ENCODE measurements at regions not wholly inside any gene's neighbourhood (a gene's known extent, or its start where the extent isn't known, plus 50 kb on each side); places are given as distances from the start of the nearest gene placed in this dataset.

DNA sequence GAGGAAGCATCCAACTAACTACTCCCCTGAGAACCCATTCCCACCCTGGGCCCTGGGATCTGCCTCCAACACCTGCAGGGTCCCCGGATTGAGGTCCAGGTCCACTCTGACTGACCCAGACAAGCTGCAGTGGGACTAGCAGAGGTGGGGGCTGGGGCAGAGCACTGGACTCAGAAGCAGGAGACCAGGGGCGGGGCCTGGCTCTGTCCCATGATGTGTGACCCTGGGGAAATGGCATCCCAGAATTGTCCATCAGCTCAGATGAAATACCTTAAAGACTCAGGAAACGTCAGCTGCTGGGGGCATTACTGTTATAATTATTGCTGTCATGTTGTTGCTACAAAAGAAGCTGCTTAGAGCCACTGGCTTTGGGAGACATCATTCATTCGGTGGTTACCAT is 202.4 kb downstream of the C9orf50 start:
- TF ChIP-seq, protein P1, sequence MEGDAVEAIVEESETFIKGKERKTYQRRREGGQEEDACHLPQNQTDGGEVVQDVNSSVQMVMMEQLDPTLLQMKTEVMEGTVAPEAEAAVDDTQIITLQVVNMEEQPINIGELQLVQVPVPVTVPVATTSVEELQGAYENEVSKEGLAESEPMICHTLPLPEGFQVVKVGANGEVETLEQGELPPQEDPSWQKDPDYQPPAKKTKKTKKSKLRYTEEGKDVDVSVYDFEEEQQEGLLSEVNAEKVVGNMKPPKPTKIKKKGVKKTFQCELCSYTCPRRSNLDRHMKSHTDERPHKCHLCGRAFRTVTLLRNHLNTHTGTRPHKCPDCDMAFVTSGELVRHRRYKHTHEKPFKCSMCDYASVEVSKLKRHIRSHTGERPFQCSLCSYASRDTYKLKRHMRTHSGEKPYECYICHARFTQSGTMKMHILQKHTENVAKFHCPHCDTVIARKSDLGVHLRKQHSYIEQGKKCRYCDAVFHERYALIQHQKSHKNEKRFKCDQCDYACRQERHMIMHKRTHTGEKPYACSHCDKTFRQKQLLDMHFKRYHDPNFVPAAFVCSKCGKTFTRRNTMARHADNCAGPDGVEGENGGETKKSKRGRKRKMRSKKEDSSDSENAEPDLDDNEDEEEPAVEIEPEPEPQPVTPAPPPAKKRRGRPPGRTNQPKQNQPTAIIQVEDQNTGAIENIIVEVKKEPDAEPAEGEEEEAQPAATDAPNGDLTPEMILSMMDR (IDR thresholded peaks at IDR 0.05 in 2 of 3, conservative IDR thresholded peaks at IDR 0.05 in 1 of 3; ENCODE audit: borderline replicate concordance in 1 of 3, insufficient read depth in 1 of 3, low read depth in 2 of 3, low read length in 2 of 3), result no peak
- no peak for TF ChIP-seq EZH2 (IDR thresholded peaks at IDR 0.05)
- TF ChIP-seq POLR2AphosphoS5 (IDR thresholded peaks at IDR 0.05; ENCODE audit: low read depth, low read length), result no peak
- no peak for TF ChIP-seq ELF1 (IDR thresholded peaks at IDR 0.05; ENCODE audit: borderline replicate concordance, low read depth)
- no peak for TF ChIP-seq SIN3A (IDR thresholded peaks at IDR 0.05; ENCODE audit: low read depth)
- TF ChIP-seq, protein P2, sequence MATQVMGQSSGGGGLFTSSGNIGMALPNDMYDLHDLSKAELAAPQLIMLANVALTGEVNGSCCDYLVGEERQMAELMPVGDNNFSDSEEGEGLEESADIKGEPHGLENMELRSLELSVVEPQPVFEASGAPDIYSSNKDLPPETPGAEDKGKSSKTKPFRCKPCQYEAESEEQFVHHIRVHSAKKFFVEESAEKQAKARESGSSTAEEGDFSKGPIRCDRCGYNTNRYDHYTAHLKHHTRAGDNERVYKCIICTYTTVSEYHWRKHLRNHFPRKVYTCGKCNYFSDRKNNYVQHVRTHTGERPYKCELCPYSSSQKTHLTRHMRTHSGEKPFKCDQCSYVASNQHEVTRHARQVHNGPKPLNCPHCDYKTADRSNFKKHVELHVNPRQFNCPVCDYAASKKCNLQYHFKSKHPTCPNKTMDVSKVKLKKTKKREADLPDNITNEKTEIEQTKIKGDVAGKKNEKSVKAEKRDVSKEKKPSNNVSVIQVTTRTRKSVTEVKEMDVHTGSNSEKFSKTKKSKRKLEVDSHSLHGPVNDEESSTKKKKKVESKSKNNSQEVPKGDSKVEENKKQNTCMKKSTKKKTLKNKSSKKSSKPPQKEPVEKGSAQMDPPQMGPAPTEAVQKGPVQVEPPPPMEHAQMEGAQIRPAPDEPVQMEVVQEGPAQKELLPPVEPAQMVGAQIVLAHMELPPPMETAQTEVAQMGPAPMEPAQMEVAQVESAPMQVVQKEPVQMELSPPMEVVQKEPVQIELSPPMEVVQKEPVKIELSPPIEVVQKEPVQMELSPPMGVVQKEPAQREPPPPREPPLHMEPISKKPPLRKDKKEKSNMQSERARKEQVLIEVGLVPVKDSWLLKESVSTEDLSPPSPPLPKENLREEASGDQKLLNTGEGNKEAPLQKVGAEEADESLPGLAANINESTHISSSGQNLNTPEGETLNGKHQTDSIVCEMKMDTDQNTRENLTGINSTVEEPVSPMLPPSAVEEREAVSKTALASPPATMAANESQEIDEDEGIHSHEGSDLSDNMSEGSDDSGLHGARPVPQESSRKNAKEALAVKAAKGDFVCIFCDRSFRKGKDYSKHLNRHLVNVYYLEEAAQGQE (IDR thresholded peaks at IDR 0.05; ENCODE audit: low read depth), result no peak
- no peak for TF ChIP-seq CBX3 (IDR thresholded peaks at IDR 0.05; ENCODE audit: low read depth)
- TF ChIP-seq RAD21 (IDR thresholded peaks at IDR 0.05; ENCODE audit: low read depth), result no peak
- no peak for TF ChIP-seq SP1 (IDR thresholded peaks at IDR 0.05; ENCODE audit: low read depth)
- no peak for TF ChIP-seq TCF7L2 (IDR thresholded peaks at IDR 0.05; ENCODE audit: borderline replicate concordance, extremely low read depth, insufficient read depth, insufficient read length)
- no peak for TF ChIP-seq ZNF274 (IDR thresholded peaks at IDR 0.05; ENCODE audit: low read depth, low read length)
